IMR-90 (cell line): ENCODE measurements at regions not wholly inside any gene's neighbourhood (a gene's known extent, or its start where the extent isn't known, plus 50 kb on each side); places are given as distances from the start of the nearest gene placed in this dataset.
"Not testable (repeated sequence)": the region's sequence is repeated elsewhere in the genome, so short reads cannot be mapped to it uniquely, and the experiment has no call there.

Experiments used
- MAFK ChIP-seq: IDR thresholded peaks from 2 replicates; pipeline ENCODE4 v1.6.1; 2012; ENCODE audit warnings: low read depth, low read length, improper control_type of control experiment
- MXI1 ChIP-seq: IDR thresholded peaks from 2 replicates; pipeline ENCODE4 v1.6.1; 2012; ENCODE audit warnings: low read depth, mild to moderate bottlenecking, low read length, moderate library complexity, borderline replicate concordance
- NFE2L2 ChIP-seq: fragments of 150-350 bp; IDR thresholded peaks from 2 replicates; pipeline ENCODE4 v1.6.1; 2016; ENCODE audit warnings: low read depth, mild to moderate bottlenecking, low read length
- POLR2A ChIP-seq: IDR thresholded peaks from 2 replicates; pipeline ENCODE4 v1.6.1; 2012; ENCODE audit warnings: mild to moderate bottlenecking, low read depth, low read length
- RCOR1 ChIP-seq: IDR thresholded peaks from 2 replicates; pipeline ENCODE4 v1.6.1; 2012; ENCODE audit warnings: mild to moderate bottlenecking, low read length, improper control_type of control experiment; ENCODE audit not compliant: insufficient replicate concordance
- SMC3 ChIP-seq: fragments of 150-350 bp; IDR thresholded peaks from 2 replicates; pipeline ENCODE4 v1.6.1; 2016; ENCODE audit warnings: low read depth, mild to moderate bottlenecking, antibody characterized with exemption, low read length, moderate library complexity
- TF ChIP-seq, protein P1 (sequence below): conservative IDR thresholded peaks from 2 replicates; pipeline ENCODE4 v1.5.1; 2012; ENCODE audit warnings: mild to moderate bottlenecking, low read depth, low read length, improper control_type of control experiment
- TF ChIP-seq, protein P2 (sequence below): fragments of 150-350 bp; IDR thresholded peaks from 2 replicates; pipeline ENCODE4 v1.6.1; 2016; ENCODE audit warnings: low read depth, mild to moderate bottlenecking, low read length, moderate library complexity, borderline replicate concordance
- TF ChIP-seq, protein P3 (sequence below): fragments of 150-350 bp; IDR thresholded peaks from 2 replicates; pipeline ENCODE4 v1.6.1; 2017; ENCODE audit warnings: mild to moderate bottlenecking, antibody characterized with exemption, low read length, low read depth

- TF ChIP-seq, protein P1, sequence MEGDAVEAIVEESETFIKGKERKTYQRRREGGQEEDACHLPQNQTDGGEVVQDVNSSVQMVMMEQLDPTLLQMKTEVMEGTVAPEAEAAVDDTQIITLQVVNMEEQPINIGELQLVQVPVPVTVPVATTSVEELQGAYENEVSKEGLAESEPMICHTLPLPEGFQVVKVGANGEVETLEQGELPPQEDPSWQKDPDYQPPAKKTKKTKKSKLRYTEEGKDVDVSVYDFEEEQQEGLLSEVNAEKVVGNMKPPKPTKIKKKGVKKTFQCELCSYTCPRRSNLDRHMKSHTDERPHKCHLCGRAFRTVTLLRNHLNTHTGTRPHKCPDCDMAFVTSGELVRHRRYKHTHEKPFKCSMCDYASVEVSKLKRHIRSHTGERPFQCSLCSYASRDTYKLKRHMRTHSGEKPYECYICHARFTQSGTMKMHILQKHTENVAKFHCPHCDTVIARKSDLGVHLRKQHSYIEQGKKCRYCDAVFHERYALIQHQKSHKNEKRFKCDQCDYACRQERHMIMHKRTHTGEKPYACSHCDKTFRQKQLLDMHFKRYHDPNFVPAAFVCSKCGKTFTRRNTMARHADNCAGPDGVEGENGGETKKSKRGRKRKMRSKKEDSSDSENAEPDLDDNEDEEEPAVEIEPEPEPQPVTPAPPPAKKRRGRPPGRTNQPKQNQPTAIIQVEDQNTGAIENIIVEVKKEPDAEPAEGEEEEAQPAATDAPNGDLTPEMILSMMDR = not testable (repeated sequence)
- not testable (repeated sequence) for TF ChIP-seq RCOR1, POLR2A, SMC3, NFE2L2, MAFK, MXI1
- TF ChIP-seq, protein P2, sequence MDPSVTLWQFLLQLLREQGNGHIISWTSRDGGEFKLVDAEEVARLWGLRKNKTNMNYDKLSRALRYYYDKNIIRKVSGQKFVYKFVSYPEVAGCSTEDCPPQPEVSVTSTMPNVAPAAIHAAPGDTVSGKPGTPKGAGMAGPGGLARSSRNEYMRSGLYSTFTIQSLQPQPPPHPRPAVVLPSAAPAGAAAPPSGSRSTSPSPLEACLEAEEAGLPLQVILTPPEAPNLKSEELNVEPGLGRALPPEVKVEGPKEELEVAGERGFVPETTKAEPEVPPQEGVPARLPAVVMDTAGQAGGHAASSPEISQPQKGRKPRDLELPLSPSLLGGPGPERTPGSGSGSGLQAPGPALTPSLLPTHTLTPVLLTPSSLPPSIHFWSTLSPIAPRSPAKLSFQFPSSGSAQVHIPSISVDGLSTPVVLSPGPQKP = not testable (repeated sequence)
- TF ChIP-seq, protein P3, sequence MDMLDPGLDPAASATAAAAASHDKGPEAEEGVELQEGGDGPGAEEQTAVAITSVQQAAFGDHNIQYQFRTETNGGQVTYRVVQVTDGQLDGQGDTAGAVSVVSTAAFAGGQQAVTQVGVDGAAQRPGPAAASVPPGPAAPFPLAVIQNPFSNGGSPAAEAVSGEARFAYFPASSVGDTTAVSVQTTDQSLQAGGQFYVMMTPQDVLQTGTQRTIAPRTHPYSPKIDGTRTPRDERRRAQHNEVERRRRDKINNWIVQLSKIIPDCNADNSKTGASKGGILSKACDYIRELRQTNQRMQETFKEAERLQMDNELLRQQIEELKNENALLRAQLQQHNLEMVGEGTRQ = not testable (repeated sequence)
These were observed 664.6 kb upstream of the DPPA4 start for GRCh38 chr3:110001905-110002304.
